ENCODE measurements at regions not wholly inside any gene's neighbourhood (a gene's known extent, or its start where the extent isn't known, plus 50 kb on each side); places are given as distances from the start of the nearest gene placed in this dataset.

- no peak for DNase-seq
- Histone ChIP-seq H3K9me3 (replicated peaks; ENCODE audit: insufficient read depth, low read length) (no peaks in the 10 kb centered on the region), H3K4me2 (ENCODE audit: low read depth, low read length) (no peak overlapping the region), H3K36me3 (replicated peaks; ENCODE audit: insufficient read depth, low read length) (no peaks in the 10 kb centered on the region), H4K20me1 (ENCODE audit: insufficient read depth, low read length) (no peaks in the 10 kb centered on the region), H2AFZ (ENCODE audit: low read length) (no peak overlapping the region), H3K9ac (ENCODE audit: low read length) (no peak overlapping the region), H3K4me1 (ENCODE audit: low read length) (no peaks in the 10 kb centered on the region), H3K9me2 (replicated peaks; ENCODE audit: insufficient read depth, low read length) (no peaks in the 10 kb centered on the region), H3K79me2 (ENCODE audit: low read length) (no peaks in the 10 kb centered on the region), H3F3A (ENCODE audit: insufficient read depth, low read length) (no peaks in the 10 kb centered on the region), H3K27me3 (replicated peaks; ENCODE audit: insufficient read depth, low read length) (no peaks in the 10 kb centered on the region), H3K27ac (ENCODE audit: low read length) (no peak overlapping the region), H3K4me3 (ENCODE audit: low read length) (no peak overlapping the region)
- TF ChIP-seq CTCF (IDR thresholded peaks at IDR 0.05; ENCODE audit: low read length) (no peak), EZH2phosphoT487 (IDR thresholded peaks at IDR 0.05; ENCODE audit: low read length) (no peak), EZH2 (optimal IDR thresholded peaks at IDR 0.05; ENCODE audit: low read depth, low read length) (no peak)
Observed at GRCh38 chr2:76478266-76479035, 767.7 kb upstream of the GCFC2 start.

- Histone ChIP-seq H3K79me2 (ENCODE audit: low read length) (no peaks in the 10 kb centered on the region), H3K27ac (ENCODE audit: low read length) (no peak overlapping the region), H3K36me3 (replicated peaks; ENCODE audit: insufficient read depth, low read length) (no peaks in the 10 kb centered on the region), H3F3A (ENCODE audit: insufficient read depth, low read length) (no peaks in the 10 kb centered on the region), H3K4me2 (ENCODE audit: low read depth, low read length) (no peak overlapping the region), H2AFZ (ENCODE audit: low read length) (no peak overlapping the region), H3K9ac (ENCODE audit: low read length) (no peak overlapping the region), H3K4me3 (ENCODE audit: low read length) (no peak overlapping the region), H3K27me3 (replicated peaks; ENCODE audit: insufficient read depth, low read length) (no peaks in the 10 kb centered on the region), H3K9me2 (replicated peaks; ENCODE audit: insufficient read depth, low read length) (no peaks in the 10 kb centered on the region), H3K4me1 (ENCODE audit: low read length) (no peaks in the 10 kb centered on the region), H3K9me3 (replicated peaks; ENCODE audit: insufficient read depth, low read length) (no peaks in the 10 kb centered on the region), H4K20me1 (ENCODE audit: insufficient read depth, low read length) (no peaks in the 10 kb centered on the region)
- DNase-seq: no peak
- TF ChIP-seq CTCF (IDR thresholded peaks at IDR 0.05; ENCODE audit: low read length) (no peak), EZH2 (optimal IDR thresholded peaks at IDR 0.05; ENCODE audit: low read depth, low read length) (no peak), EZH2phosphoT487 (IDR thresholded peaks at IDR 0.05; ENCODE audit: low read length) (no peak)
Observed at GRCh38 chr2:76472946-76473345, 762.2 kb upstream of the GCFC2 start.

- TF ChIP-seq EZH2phosphoT487 (IDR thresholded peaks at IDR 0.05; ENCODE audit: low read length): no peak
- no peak for TF ChIP-seq CTCF (IDR thresholded peaks at IDR 0.05; ENCODE audit: low read length)
- no peak for TF ChIP-seq EZH2 (optimal IDR thresholded peaks at IDR 0.05; ENCODE audit: low read depth, low read length)
- no peaks in the 10 kb centered on the region for H3K9me2 ChIP-seq (replicated peaks; ENCODE audit: insufficient read depth, low read length)
- H3K9ac ChIP-seq (ENCODE audit: low read length): no peak overlapping the region
- no peaks in the 10 kb centered on the region for H3K4me1 ChIP-seq (ENCODE audit: low read length)
- no peaks in the 10 kb centered on the region for H4K20me1 ChIP-seq (ENCODE audit: insufficient read depth, low read length)
- H3K27me3 ChIP-seq (replicated peaks; ENCODE audit: insufficient read depth, low read length): no peaks in the 10 kb centered on the region
- H3K36me3 ChIP-seq (replicated peaks; ENCODE audit: insufficient read depth, low read length): no peaks in the 10 kb centered on the region
- no peak overlapping the region for H3K4me2 ChIP-seq (ENCODE audit: low read depth, low read length)
- H3K79me2 ChIP-seq (ENCODE audit: low read length): no peaks in the 10 kb centered on the region
- no peak overlapping the region for H2AFZ ChIP-seq (ENCODE audit: low read length)
- DNase-seq: no peak
- H3F3A ChIP-seq (ENCODE audit: insufficient read depth, low read length): no peaks in the 10 kb centered on the region
- no peak overlapping the region for H3K4me3 ChIP-seq (ENCODE audit: low read length)
- H3K27ac ChIP-seq (ENCODE audit: low read length): no peak overlapping the region
- H3K9me3 ChIP-seq (replicated peaks; ENCODE audit: insufficient read depth, low read length): no peaks in the 10 kb centered on the region
Observed at GRCh38 chr2:76469066-76469465, 758.4 kb upstream of the GCFC2 start.
